ENCODE measurements at regions not wholly inside any gene's neighbourhood (a gene's known extent, or its start where the extent isn't known, plus 50 kb on each side); places are given as distances from the start of the nearest gene placed in this dataset.

- no peak for TF ChIP-seq POLR2AphosphoS5 (IDR thresholded peaks at IDR 0.05; ENCODE audit: low read depth, low read length)
- TF ChIP-seq, protein P1, sequence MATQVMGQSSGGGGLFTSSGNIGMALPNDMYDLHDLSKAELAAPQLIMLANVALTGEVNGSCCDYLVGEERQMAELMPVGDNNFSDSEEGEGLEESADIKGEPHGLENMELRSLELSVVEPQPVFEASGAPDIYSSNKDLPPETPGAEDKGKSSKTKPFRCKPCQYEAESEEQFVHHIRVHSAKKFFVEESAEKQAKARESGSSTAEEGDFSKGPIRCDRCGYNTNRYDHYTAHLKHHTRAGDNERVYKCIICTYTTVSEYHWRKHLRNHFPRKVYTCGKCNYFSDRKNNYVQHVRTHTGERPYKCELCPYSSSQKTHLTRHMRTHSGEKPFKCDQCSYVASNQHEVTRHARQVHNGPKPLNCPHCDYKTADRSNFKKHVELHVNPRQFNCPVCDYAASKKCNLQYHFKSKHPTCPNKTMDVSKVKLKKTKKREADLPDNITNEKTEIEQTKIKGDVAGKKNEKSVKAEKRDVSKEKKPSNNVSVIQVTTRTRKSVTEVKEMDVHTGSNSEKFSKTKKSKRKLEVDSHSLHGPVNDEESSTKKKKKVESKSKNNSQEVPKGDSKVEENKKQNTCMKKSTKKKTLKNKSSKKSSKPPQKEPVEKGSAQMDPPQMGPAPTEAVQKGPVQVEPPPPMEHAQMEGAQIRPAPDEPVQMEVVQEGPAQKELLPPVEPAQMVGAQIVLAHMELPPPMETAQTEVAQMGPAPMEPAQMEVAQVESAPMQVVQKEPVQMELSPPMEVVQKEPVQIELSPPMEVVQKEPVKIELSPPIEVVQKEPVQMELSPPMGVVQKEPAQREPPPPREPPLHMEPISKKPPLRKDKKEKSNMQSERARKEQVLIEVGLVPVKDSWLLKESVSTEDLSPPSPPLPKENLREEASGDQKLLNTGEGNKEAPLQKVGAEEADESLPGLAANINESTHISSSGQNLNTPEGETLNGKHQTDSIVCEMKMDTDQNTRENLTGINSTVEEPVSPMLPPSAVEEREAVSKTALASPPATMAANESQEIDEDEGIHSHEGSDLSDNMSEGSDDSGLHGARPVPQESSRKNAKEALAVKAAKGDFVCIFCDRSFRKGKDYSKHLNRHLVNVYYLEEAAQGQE (IDR thresholded peaks at IDR 0.05; ENCODE audit: insufficient read depth in 1 of 2, low read depth in 2 of 2, low read length in 2 of 2): no peak
- TF ChIP-seq FOXP2 (optimal IDR thresholded peaks at IDR 0.05; ENCODE audit: borderline replicate concordance, extremely low read depth, extremely low read length, insufficient read depth): no peak
- no peak for TF ChIP-seq SIN3A (IDR thresholded peaks at IDR 0.05; ENCODE audit: borderline replicate concordance, insufficient read depth, low read length)
- TF ChIP-seq TAF1 (IDR thresholded peaks at IDR 0.05; ENCODE audit: borderline replicate concordance, insufficient read depth, low read length): no peak
Observed at GRCh38 chr17:56694825-56695224, 101.3 kb downstream of the NOG start.

GRCh38 chr17:56697190-56697589 is 103.7 kb downstream of the NOG start:
- TF ChIP-seq FOXP2 (optimal IDR thresholded peaks at IDR 0.05; ENCODE audit: borderline replicate concordance, extremely low read depth, extremely low read length, insufficient read depth): no peak
- TF ChIP-seq POLR2AphosphoS5 (IDR thresholded peaks at IDR 0.05; ENCODE audit: low read depth, low read length): no peak
- TF ChIP-seq SIN3A (IDR thresholded peaks at IDR 0.05; ENCODE audit: borderline replicate concordance, insufficient read depth, low read length): no peak

DNA sequence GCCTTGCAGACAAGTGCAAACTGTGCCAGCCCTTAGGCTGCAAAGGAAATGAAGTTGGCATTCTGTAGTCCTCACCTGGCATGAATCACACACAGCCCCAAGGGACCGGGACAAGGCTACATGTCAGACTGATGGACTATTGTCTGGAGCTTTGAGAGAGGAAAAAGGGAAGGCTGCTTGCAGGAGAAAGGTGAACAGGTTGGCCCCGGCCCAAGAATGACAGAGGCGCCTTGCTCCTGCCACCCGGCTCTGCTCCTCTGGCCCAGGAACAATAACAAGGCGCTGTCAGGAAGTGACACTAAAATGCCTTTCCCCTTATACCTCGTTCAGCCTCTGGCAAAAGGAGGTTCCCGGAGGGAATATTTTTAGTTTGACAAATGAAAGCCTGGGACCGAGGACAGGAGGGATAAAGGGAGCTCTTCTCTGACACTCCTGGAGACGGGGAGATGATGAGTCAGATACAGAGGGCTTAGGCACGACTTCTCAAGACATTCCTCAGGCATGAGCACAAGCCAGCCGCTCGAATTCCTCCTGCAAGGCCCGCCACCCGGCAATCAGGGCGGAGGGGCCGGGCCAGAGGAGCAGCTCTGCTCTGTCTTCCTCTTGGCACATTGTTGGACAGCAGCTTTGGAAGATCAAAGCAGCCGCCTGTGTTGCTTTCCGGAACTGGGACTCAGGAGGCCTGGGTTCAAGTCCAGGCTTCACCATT is 105.8 kb downstream of the NOG start:
- TF ChIP-seq FOXP2 (optimal IDR thresholded peaks at IDR 0.05; ENCODE audit: borderline replicate concordance, extremely low read depth, extremely low read length, insufficient read depth) (no peak), TAF1 (IDR thresholded peaks at IDR 0.05; ENCODE audit: borderline replicate concordance, insufficient read depth, low read length) (no peak), POLR2AphosphoS5 (IDR thresholded peaks at IDR 0.05; ENCODE audit: low read depth, low read length) (no peak), SIN3A (IDR thresholded peaks at IDR 0.05; ENCODE audit: borderline replicate concordance, insufficient read depth, low read length) (peak; percentile 47; the same call in 1 of the 2 replicates)
- TF ChIP-seq, protein P1 (IDR thresholded peaks at IDR 0.05; ENCODE audit: insufficient read depth in 1 of 2, low read depth in 2 of 2, low read length in 2 of 2): peak; percentile 84 to 94

DNA sequence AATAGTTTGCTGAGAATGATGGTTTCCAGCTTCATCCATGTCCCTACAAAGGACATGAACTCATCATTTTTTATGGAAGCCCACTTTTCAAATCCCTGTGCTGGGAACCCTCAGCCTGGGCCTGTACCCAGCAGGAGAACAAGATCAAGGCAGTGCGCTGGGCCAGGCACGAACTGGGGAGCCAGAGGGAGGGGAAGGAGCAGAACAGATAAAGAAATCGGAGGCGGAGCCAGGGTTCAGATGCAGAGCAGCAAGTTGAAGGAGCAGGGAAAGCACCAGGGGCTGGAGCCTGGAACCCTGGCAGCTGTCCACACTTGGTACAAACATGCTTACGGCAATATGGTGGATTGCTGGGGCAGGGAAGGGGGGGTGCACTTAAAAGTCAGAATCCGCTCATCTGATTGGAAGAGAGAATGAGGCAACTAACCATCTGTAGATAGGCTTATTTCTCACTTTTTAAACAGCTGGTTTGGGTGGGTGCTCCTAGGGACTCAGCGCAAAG is 107.5 kb downstream of the NOG start:
- no peak for TF ChIP-seq SIN3A (IDR thresholded peaks at IDR 0.05; ENCODE audit: borderline replicate concordance, insufficient read depth, low read length)
- TF ChIP-seq, protein P1 (IDR thresholded peaks at IDR 0.05; ENCODE audit: insufficient read depth in 1 of 2, low read depth in 2 of 2, low read length in 2 of 2): no peak
- no peak for TF ChIP-seq POLR2AphosphoS5 (IDR thresholded peaks at IDR 0.05; ENCODE audit: low read depth, low read length)
- no peak for TF ChIP-seq TAF1 (IDR thresholded peaks at IDR 0.05; ENCODE audit: borderline replicate concordance, insufficient read depth, low read length)
- TF ChIP-seq FOXP2 (optimal IDR thresholded peaks at IDR 0.05; ENCODE audit: borderline replicate concordance, extremely low read depth, extremely low read length, insufficient read depth): no peak

GRCh38 chr17:56707312-56708219 is 114.1 kb downstream of the NOG start:
- TF ChIP-seq SIN3A (IDR thresholded peaks at IDR 0.05; ENCODE audit: borderline replicate concordance, insufficient read depth, low read length) (no peak), FOXP2 (optimal IDR thresholded peaks at IDR 0.05; ENCODE audit: borderline replicate concordance, extremely low read depth, extremely low read length, insufficient read depth) (no peak), TAF1 (IDR thresholded peaks at IDR 0.05; ENCODE audit: borderline replicate concordance, insufficient read depth, low read length) (no peak), POLR2AphosphoS5 (IDR thresholded peaks at IDR 0.05; ENCODE audit: low read depth, low read length) (no peak)
- TF ChIP-seq, protein P1 (IDR thresholded peaks at IDR 0.05; ENCODE audit: insufficient read depth in 1 of 2, low read depth in 2 of 2, low read length in 2 of 2): no peak
